HCT116 (cell line): ENCODE measurements at regions not wholly inside any gene's neighbourhood (a gene's known extent, or its start where the extent isn't known, plus 50 kb on each side); places are given as distances from the start of the nearest gene placed in this dataset.

ENCODE experiments used
- ATAC-seq: fragments of 200-7000 bp; cut with Tn5 transposase; 2 replicates; pipeline ENCODE4 v1.9.1; 2020; ENCODE audit warnings: mild to moderate bottlenecking, moderate library complexity
- BruUV-seq: library from RNA; stranded (reverse); fragments of 400-500 nt; replicated peaks from 2 replicates; lab custom pipeline; 2021; lab: Mats Ljungman, UMichigan
- CTCF ChIA-PET: fragments of 300-600 bp; sonication (Branson Sonifier 250); formaldehyde crosslinking; loops from one replicate; lab custom pipeline; 2021; ENCODE audit warnings: antibody characterized with exemption; lab: Charles Lee
- POLR2A ChIA-PET: fragments of 300-600, 350-600 bp; sonication (Branson Sonifier 250); formaldehyde crosslinking; loops from one replicate; lab custom pipeline; 2021; ENCODE audit warnings: antibody characterized with exemption; lab: Charles Lee
- RAD21 ChIA-PET, 2 experiments: fragments of 300-600 bp; sonication (Branson Sonifier 250); formaldehyde crosslinking; loops; one replicate each; lab custom pipeline; 2023; ENCODE audit warnings: low total read pairs in 2 of 2; ENCODE audit not compliant: uncharacterized antibody in 2 of 2, unreplicated experiment in 2 of 2, low non-redundant PET in 1 of 2; lab: Charles Lee
- DNase-seq: peaks from one replicate; pipeline ENCODE4 v3.0.0-alpha.2; 2010; ENCODE audit warnings: low read depth, low spot score
- H2AFZ ChIP-seq: fragments of 200-600 bp; shearing (Covaris generic), sonication (generic); 2 replicates; pipeline ENCODE4 v1.6.1; 2017; ENCODE audit warnings: low read depth, mixed run types, mixed read lengths, antibody characterized with exemption, low read length; ENCODE audit not compliant: poor library complexity, severe bottlenecking
- H3K27ac ChIP-seq: 2 replicates; pipeline ENCODE4 v1.5.1; 2012; ENCODE audit warnings: low read depth, low read length
- H3K27me3 ChIP-seq: fragments of 200-600 bp; sonication (generic); 2 replicates; pipeline ENCODE4 v1.6.1; 2016; ENCODE audit warnings: mixed run types, low read length, mixed read lengths; ENCODE audit not compliant: insufficient read depth
- H3K36me3 ChIP-seq, 2 experiments: fragments of 200-500 bp in 1 of 2; fragments of 200-600 bp in 1 of 2; sonication (Bioruptor generic) in 1 of 2; sonication (generic) in 1 of 2; 2 replicates each; pipeline versions ENCODE4 v1.5.1 to v1.6.1; 2014 to 2016; ENCODE audit warnings: low read length in 2 of 2, inconsistent platforms in 1 of 2, mixed read lengths in 1 of 2, mixed run types in 1 of 2; ENCODE audit not compliant: insufficient read depth in 2 of 2, control insufficient read depth in 1 of 2
- H3K4me1 ChIP-seq, 2 experiments: fragments of 200-600 bp in 1 of 2; sonication (generic) in 1 of 2; 2 replicates each; pipeline versions ENCODE4 v1.5.1 to v1.6.1; 2012 to 2017; ENCODE audit warnings: low read length in 2 of 2, inconsistent platforms in 1 of 2, mild to moderate bottlenecking in 1 of 2, mixed read lengths in 1 of 2, mixed run types in 1 of 2, moderate library complexity in 1 of 2; ENCODE audit not compliant: insufficient read depth in 2 of 2, control insufficient read depth in 1 of 2
- H3K4me2 ChIP-seq: fragments of 200-600 bp; sonication (generic); 2 replicates; pipeline ENCODE4 v1.6.1; 2017; ENCODE audit warnings: mixed run types, low read length, mixed read lengths
- H3K4me3 ChIP-seq, 2 experiments: fragments of 200-600 bp in 1 of 2; sonication (generic) in 1 of 2; replicated peaks in 1 of 2; 2 replicates each; pipeline ENCODE4 v1.5.1; 2011 to 2016; ENCODE audit warnings: low read length in 2 of 2, control low read depth in 1 of 2, low read depth in 1 of 2, mild to moderate bottlenecking in 1 of 2, mixed read lengths in 1 of 2, mixed run types in 1 of 2
- H3K79me2 ChIP-seq: fragments of 200-600 bp; sonication (generic); 2 replicates; pipeline ENCODE4 v1.6.1; 2017; ENCODE audit warnings: mild to moderate bottlenecking, mixed run types, low read length, moderate library complexity, mixed read lengths; ENCODE audit not compliant: insufficient read depth
- H3K9ac ChIP-seq: fragments of 200-600 bp; sonication (generic); 2 replicates; pipeline ENCODE4 v1.6.1; 2016; ENCODE audit warnings: low read length, mixed read lengths
- H3K9me2 ChIP-seq: fragments of 200-600 bp; sonication (generic), shearing (Covaris generic); 2 replicates; pipeline ENCODE4 v1.6.1; 2017; ENCODE audit warnings: mixed run types, mild to moderate bottlenecking, moderate library complexity; ENCODE audit not compliant: insufficient read depth
- H3K9me3 ChIP-seq, 2 experiments: fragments of 200-500 bp in 1 of 2; fragments of 200-600 bp in 1 of 2; sonication (Bioruptor generic) in 1 of 2; sonication (generic) in 1 of 2; 2 replicates each; pipeline ENCODE4 v1.6.1; 2014 to 2017; ENCODE audit warnings: low read length in 2 of 2, mixed read lengths in 2 of 2, inconsistent platforms in 1 of 2, low read depth in 1 of 2, mild to moderate bottlenecking in 1 of 2, mixed run types in 1 of 2, moderate library complexity in 1 of 2; ENCODE audit not compliant: control insufficient read depth in 1 of 2, insufficient read depth in 1 of 2
- H4K20me1 ChIP-seq: fragments of 200-600 bp; sonication (generic), shearing (Covaris generic); 2 replicates; pipeline ENCODE4 v1.6.1; 2017; ENCODE audit warnings: mixed run types, mild to moderate bottlenecking, moderate library complexity; ENCODE audit not compliant: insufficient read depth
- CTCF ChIP-seq, 3 experiments: fragments of 200-600 bp in 1 of 3; sonication (generic) in 1 of 3; IDR thresholded peaks in 2 of 3; conservative IDR thresholded peaks in 1 of 3; 2 replicates each; pipeline ENCODE4 v1.5.1; 2012 to 2017; ENCODE audit warnings: low read depth in 2 of 3, low read length in 2 of 3, antibody characterized with exemption in 1 of 3, borderline replicate concordance in 1 of 3, control low read depth in 1 of 3, mild to moderate bottlenecking in 1 of 3, mixed read lengths in 1 of 3, mixed run types in 1 of 3, moderate library complexity in 1 of 3; ENCODE audit not compliant: insufficient read depth in 1 of 3
- ELF1 ChIP-seq: IDR thresholded peaks from 2 replicates; pipeline ENCODE4 v1.6.1; 2012; ENCODE audit warnings: low read depth, borderline replicate concordance
- EZH2 ChIP-seq: fragments of 200-600 bp; sonication (generic); IDR thresholded peaks from 2 replicates; pipeline ENCODE4 v1.6.1; 2017; ENCODE audit warnings: antibody characterized with exemption, mixed run types
- JUND ChIP-seq: IDR thresholded peaks from 2 replicates; pipeline ENCODE4 v1.6.1; 2012
- MAX ChIP-seq: IDR thresholded peaks from 2 replicates; pipeline ENCODE4 v1.6.1; 2012
- POLR2AphosphoS5 ChIP-seq: IDR thresholded peaks from 2 replicates; pipeline ENCODE4 v1.6.1; 2011; ENCODE audit warnings: mild to moderate bottlenecking, low read depth, low read length, moderate library complexity
- REST ChIP-seq: IDR thresholded peaks from 2 replicates; pipeline ENCODE4 v1.6.1; 2012; ENCODE audit warnings: low read depth
- SP1 ChIP-seq: IDR thresholded peaks from 2 replicates; pipeline ENCODE4 v1.6.1; 2012; ENCODE audit warnings: low read depth
- SRF ChIP-seq: IDR thresholded peaks from 2 replicates; pipeline ENCODE4 v1.6.1; 2012; ENCODE audit warnings: low read depth
- TCF7L2 ChIP-seq: IDR thresholded peaks from 2 replicates; pipeline ENCODE4 v1.7.0; 2011; ENCODE audit warnings: borderline replicate concordance, inconsistent platforms; ENCODE audit not compliant: insufficient read depth, insufficient read length; ENCODE audit errors: extremely low read depth
- ZNF274 ChIP-seq: fragments of 200-500 bp; sonication (Bioruptor generic); IDR thresholded peaks from 2 replicates; pipeline ENCODE4 v1.6.1; 2014; ENCODE audit warnings: mild to moderate bottlenecking, low read depth, low read length, inconsistent platforms
- intact Hi-C: fragments of 100-400 bp; cut with micrococcal nuclease; formaldehyde crosslinking; loops from 2 replicates; pipeline ENCODE4 v1.10.0; 2022

- TF ChIP-seq CTCF (IDR thresholded peaks at IDR 0.05 in 2 of 3, conservative IDR thresholded peaks at IDR 0.05 in 1 of 3; ENCODE audit: borderline replicate concordance in 1 of 3, insufficient read depth in 1 of 3, low read depth in 2 of 3, low read length in 2 of 3) (no peak), MAX (no peak), SP1 (no peak), SRF (no peak), JUND (no peak), REST (no peak), ELF1 (no peak), EZH2 (no peak), ZNF274 (no peak), POLR2AphosphoS5 (no peak), TCF7L2 (no peak)
- TF ChIP-seq, all 23 proteins: peak for 0
- ChIA-PET POLR2A (no interaction called here), RAD21 (no interaction called here), CTCF (no interaction called here)
- Histone ChIP-seq H3K27me3 (no peaks in the 10 kb centered on the region), H3K4me1 (no peaks in the 10 kb centered on the region), H3K36me3 (no peaks in the 10 kb centered on the region), H3K9me3 (no peaks in the 10 kb centered on the region), H3K27ac (no peak overlapping the region), H4K20me1 (no peaks in the 10 kb centered on the region), H2AFZ (no peak overlapping the region), H3K79me2 (no peaks in the 10 kb centered on the region), H3K4me3 (no peak overlapping the region), H3K9me2 (no peaks in the 10 kb centered on the region), H3K9ac (no peak overlapping the region), H3K4me2 (no peak overlapping the region)
- BruUV-seq = no TSS peak
- DNase-seq (no peak), ATAC-seq (no peak)
- intact Hi-C loops = no loop called here
Measured at GRCh38 chr12:68081561-68081960, 78.0 kb downstream of the IFNG start.
